Panc1 (cell line): ENCODE measurements at regions not wholly inside any gene's neighbourhood (a gene's known extent, or its start where the extent isn't known, plus 50 kb on each side); places are given as distances from the start of the nearest gene placed in this dataset.

Experiments used
- CTCF ChIP-seq: fragments of 450-650 bp; IDR thresholded peaks from 2 replicates; pipeline ENCODE4 v1.5.1; 2017; ENCODE audit warnings: mild to moderate bottlenecking
- POLR2AphosphoS5 ChIP-seq: IDR thresholded peaks from 2 replicates; pipeline ENCODE4 v1.6.1; 2012; ENCODE audit warnings: mild to moderate bottlenecking, low read depth, low read length, moderate library complexity
- REST ChIP-seq, 2 experiments: IDR thresholded peaks; 2 replicates each; pipeline ENCODE4 v1.6.1; 2011 to 2012; ENCODE audit warnings: low read depth in 2 of 2, control low read depth in 1 of 2, low read length in 1 of 2, mild to moderate bottlenecking in 1 of 2, moderate library complexity in 1 of 2; ENCODE audit not compliant: insufficient read depth in 1 of 2
- SIN3A ChIP-seq: IDR thresholded peaks from 2 replicates; pipeline ENCODE4 v1.6.1; 2012; ENCODE audit warnings: low read depth, mild to moderate bottlenecking, low read length, moderate library complexity, borderline replicate concordance; ENCODE audit not compliant: insufficient read depth
- TCF7L2 ChIP-seq: IDR thresholded peaks from 2 replicates; pipeline ENCODE4 v1.6.1; 2011; ENCODE audit warnings: mild to moderate bottlenecking, low read depth, low read length, inconsistent platforms

- TF ChIP-seq CTCF (no peak), POLR2AphosphoS5 (no peak), REST (IDR thresholded peaks at IDR 0.05; ENCODE audit: insufficient read depth in 1 of 2, low read depth in 2 of 2, low read length in 1 of 2) (no peak), TCF7L2 (no peak), SIN3A (no peak)
Observed at GRCh38 chrX:22665818-22666217, 333.9 kb upstream of the DDX53 start.
